ENCODE measurements at regions not wholly inside any gene's neighbourhood (a gene's known extent, or its start where the extent isn't known, plus 50 kb on each side); places are given as distances from the start of the nearest gene placed in this dataset.

DNA sequence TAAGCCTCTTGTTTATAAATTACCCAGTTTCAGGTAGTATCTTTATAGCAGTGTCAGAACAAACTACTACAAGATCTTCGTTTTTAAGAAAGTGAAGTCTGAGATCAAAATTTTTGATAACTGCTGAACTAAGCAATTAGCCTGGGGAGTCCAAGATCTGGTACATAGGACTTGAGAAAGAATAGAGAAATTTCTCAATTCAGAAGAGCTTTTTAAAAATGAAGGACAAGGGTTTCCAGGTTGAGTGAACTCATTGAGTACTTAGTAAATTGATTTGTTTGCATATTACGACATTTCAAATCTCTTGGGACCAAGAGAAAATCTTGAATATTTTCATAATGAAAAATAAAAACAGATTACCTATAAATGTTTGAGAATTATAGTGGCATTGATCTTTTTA lies 386.6 kb upstream of the THRB start:
- Histone ChIP-seq H3K36me3 (ENCODE audit: low read depth) (no peaks in the 10 kb centered on the region), H3K4me1 (ENCODE audit: low read depth) (no peaks in the 10 kb centered on the region), H3K9me3 (no peaks in the 10 kb centered on the region), H3K4me3 (no peak overlapping the region)
- DNase-seq = no peak
- TF ChIP-seq, protein P1, sequence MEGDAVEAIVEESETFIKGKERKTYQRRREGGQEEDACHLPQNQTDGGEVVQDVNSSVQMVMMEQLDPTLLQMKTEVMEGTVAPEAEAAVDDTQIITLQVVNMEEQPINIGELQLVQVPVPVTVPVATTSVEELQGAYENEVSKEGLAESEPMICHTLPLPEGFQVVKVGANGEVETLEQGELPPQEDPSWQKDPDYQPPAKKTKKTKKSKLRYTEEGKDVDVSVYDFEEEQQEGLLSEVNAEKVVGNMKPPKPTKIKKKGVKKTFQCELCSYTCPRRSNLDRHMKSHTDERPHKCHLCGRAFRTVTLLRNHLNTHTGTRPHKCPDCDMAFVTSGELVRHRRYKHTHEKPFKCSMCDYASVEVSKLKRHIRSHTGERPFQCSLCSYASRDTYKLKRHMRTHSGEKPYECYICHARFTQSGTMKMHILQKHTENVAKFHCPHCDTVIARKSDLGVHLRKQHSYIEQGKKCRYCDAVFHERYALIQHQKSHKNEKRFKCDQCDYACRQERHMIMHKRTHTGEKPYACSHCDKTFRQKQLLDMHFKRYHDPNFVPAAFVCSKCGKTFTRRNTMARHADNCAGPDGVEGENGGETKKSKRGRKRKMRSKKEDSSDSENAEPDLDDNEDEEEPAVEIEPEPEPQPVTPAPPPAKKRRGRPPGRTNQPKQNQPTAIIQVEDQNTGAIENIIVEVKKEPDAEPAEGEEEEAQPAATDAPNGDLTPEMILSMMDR (IDR thresholded peaks at IDR 0.05) = no peak
- no peak for ATAC-seq
- intact Hi-C loops (cut with DNase I, micrococcal nuclease) = no loop called here

DNA sequence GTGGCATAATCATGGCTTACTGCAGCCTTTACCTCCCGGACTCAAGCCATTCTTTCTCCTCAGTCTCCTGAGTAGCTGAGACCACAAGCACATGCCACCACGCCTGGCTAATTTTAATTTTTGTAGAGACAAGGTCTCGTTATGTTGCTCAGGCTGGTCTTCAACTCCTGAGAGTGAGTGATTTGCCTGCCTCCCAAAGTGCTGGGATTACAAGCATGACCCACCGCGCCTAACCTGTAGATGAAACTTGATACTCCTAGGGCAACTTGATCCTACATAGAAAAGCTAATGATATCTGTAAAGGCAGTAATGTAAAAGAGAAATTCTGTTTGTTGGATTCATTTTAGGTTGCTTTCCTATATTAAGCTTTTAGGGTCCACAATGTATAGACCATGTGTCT lies 391.9 kb upstream of the THRB start:
- ATAC-seq = no peak
- TF ChIP-seq, protein P1 (IDR thresholded peaks at IDR 0.05) = no peak
- no peaks in the 10 kb centered on the region for H3K4me1 ChIP-seq (ENCODE audit: low read depth)
- no peaks in the 10 kb centered on the region for H3K36me3 ChIP-seq (ENCODE audit: low read depth)
- intact Hi-C loops (cut with DNase I, micrococcal nuclease) = no loop called here
- H3K9me3 ChIP-seq = no peaks in the 10 kb centered on the region
- no peak for DNase-seq
- no peak overlapping the region for H3K4me3 ChIP-seq

DNA sequence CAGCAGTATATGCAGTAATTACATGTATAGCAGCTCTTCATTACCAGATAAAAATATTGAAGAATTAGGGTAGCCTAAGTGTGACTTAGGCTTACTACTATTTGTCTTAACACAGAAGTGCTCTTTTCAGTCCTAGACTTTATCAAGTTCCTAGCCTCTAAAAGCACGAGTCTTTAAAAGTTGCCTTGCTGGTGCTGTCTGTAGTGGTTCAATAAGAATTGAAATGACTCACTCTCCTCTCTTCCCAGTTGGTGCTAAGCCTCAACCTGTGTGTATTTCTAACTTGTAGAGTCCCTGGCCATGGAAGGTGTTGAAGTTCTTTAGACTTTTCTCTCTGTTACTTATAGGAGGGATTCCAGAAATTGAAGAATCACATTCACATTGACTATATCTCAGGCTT lies 395.4 kb upstream of the THRB start:
- ATAC-seq = no peak
- DNase-seq = no peak
- intact Hi-C loops (cut with DNase I, micrococcal nuclease) = no loop called here
- Histone ChIP-seq H3K4me3 (no peak overlapping the region), H3K4me1 (ENCODE audit: low read depth) (no peaks in the 10 kb centered on the region), H3K9me3 (no peaks in the 10 kb centered on the region), H3K36me3 (ENCODE audit: low read depth) (no peaks in the 10 kb centered on the region)
- TF ChIP-seq, protein P1 (IDR thresholded peaks at IDR 0.05) = no peak

DNA sequence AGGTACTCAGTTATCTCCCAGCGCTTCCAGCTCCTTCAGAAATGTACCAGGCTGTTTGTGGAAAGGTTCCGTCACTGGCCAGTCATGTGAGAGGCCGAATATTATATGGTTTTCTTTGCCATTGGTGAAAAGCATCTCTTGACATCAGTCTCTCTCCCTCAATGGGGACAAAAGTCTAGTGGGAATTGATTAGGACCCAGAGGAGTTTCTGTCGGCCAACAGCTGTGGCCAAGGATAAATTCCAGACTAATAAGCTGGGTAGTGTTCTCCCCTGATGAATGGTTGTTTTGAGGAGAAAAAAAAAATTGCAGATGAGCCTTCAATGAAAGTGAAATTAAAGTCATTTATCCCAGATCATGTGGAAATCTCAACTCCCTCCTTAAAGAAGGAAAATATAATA lies 404.7 kb upstream of the THRB start:
- no peak overlapping the region for H3K4me3 ChIP-seq
- H3K36me3 ChIP-seq (ENCODE audit: low read depth) = no peaks in the 10 kb centered on the region
- DNase-seq (no peak), ATAC-seq (no peak)
- intact Hi-C loops (cut with DNase I, micrococcal nuclease) = no loop called here
- TF ChIP-seq, protein P1 (IDR thresholded peaks at IDR 0.05) = no peak
- H3K9me3 ChIP-seq = no peaks in the 10 kb centered on the region
- H3K4me1 ChIP-seq (ENCODE audit: low read depth) = no peaks in the 10 kb centered on the region

DNA sequence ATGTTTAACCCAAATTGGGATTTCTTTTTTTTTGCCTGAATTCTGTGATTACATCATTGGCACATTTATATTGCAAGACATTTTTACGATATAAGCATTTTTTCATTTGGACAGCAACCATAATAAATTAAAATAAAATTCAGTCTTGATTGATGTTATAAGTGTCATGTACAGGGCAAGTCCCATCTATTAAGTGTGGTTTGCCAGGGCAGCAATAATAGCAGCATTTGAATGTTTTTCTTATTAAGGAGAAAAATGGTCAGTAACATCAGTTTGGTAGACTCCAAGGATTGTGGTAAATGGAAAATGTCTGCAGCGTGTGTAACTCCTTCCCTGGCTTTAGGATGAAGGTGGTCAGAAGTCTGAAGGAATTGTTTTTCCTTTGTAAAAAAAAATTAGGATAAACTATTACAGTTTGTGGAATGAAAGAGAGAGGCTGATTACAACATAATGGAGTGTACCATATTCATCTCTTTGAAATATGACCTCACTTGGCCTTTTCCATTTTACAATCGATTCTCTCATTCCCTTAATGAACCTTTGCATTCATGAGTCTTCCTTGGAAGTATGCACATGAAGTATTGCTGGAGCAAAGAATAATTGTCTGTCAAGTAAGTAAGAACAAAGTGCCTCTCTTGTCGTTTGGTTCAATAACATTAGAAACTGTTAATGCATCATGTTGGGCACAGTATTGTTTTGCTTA lies 405.4 kb upstream of the THRB start:
- H3K4me3 ChIP-seq = no peak overlapping the region
- DNase-seq = no peak
- no peaks in the 10 kb centered on the region for H3K4me1 ChIP-seq (ENCODE audit: low read depth)
- ATAC-seq = no peak
- H3K9me3 ChIP-seq = no peaks in the 10 kb centered on the region
- TF ChIP-seq, protein P1 (IDR thresholded peaks at IDR 0.05) = no peak
- H3K36me3 ChIP-seq (ENCODE audit: low read depth) = no peaks in the 10 kb centered on the region
- intact Hi-C loops (cut with DNase I, micrococcal nuclease) = no loop called here

DNA sequence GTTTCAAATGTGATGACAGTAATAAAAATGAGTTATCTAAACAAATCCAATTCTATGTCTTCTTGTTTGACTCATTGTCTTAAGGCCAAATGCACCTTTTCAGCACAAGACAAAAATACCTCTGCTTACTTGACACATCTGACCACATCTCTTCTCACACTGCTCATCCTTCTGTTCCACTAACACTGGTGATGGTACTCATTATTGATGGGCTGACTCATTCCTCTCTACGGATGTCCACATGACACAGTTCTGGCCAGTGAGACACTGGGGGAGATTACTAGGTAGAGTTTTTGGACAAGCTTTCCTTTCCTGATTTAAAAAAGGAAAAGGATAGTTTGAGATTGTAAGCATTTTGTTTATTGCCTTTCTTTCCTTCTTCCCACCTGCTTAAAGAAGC lies 410.6 kb upstream of the THRB start:
- TF ChIP-seq, protein P1 (IDR thresholded peaks at IDR 0.05) = no peak
- intact Hi-C loops (cut with DNase I, micrococcal nuclease) = no loop called here
- no peak for ATAC-seq

More for the DNA sequence above, 410.6 kb upstream of the THRB start:
- H3K36me3 ChIP-seq (ENCODE audit: low read depth) = no peaks in the 10 kb centered on the region
- no peak overlapping the region for H3K4me3 ChIP-seq
- DNase-seq = no peak
- H3K4me1 ChIP-seq (ENCODE audit: low read depth) = no peaks in the 10 kb centered on the region
- no peaks in the 10 kb centered on the region for H3K9me3 ChIP-seq

All from mucosa of descending colon (tissue), 3 donors.